ENCODE measurements at regions not wholly inside any gene's neighbourhood (a gene's known extent, or its start where the extent isn't known, plus 50 kb on each side); places are given as distances from the start of the nearest gene placed in this dataset.

DNA sequence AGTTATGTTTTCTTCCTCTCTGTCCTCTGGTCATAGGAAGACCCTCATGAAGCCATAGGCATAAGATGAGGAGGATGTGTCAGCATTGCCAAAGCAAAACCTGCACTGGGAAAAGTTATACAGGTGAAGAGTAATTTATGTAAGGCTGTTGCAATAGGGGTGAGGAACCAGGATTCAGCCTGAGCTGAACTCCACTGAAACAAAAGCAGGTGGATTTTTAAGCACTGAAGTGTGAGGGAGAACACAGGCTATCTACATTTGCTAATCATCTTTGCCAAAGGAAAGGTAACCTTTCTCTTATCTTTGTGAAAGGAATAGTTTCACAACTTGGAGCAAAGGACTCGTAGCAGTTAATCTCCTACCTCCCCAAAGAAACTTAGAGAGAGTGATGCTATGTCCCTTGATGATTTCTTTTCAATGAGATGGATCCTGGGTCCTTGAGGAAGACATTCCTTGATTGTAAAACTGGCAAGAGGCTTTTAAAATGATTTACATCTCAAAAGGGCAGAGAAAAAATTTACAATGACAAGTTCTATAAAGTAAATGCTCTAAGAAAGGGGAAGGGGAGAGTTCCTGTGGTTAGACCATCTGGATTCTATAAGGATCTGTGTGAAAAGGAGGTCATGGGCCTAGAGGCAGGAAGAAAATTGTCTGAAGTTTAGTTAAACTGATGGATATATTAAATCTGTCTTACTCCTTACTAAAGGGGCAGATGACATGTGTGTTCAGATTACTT is 385.4 kb upstream of the CDH7 start:
- no peak for DNase-seq (ENCODE audit: low read depth in 1 of 2, low spot score in 1 of 2)
- Histone ChIP-seq H3K4me3 (replicated peaks; ENCODE audit: insufficient read depth, low read length) (no peak overlapping the region), H3K27me3 (ENCODE audit: insufficient read depth, poor library complexity, severe bottlenecking) (no peaks in the 10 kb centered on the region), H3K27ac (replicated peaks) (no peak overlapping the region)
- TF ChIP-seq GABPA (IDR thresholded peaks at IDR 0.05; ENCODE audit: low read depth) (no peak), SPI1 (IDR thresholded peaks at IDR 0.05; ENCODE audit: borderline replicate concordance, low read depth) (no peak), POLR2AphosphoS5 (IDR thresholded peaks at IDR 0.05; ENCODE audit: low read depth) (no peak)
- TF ChIP-seq, protein P1, sequence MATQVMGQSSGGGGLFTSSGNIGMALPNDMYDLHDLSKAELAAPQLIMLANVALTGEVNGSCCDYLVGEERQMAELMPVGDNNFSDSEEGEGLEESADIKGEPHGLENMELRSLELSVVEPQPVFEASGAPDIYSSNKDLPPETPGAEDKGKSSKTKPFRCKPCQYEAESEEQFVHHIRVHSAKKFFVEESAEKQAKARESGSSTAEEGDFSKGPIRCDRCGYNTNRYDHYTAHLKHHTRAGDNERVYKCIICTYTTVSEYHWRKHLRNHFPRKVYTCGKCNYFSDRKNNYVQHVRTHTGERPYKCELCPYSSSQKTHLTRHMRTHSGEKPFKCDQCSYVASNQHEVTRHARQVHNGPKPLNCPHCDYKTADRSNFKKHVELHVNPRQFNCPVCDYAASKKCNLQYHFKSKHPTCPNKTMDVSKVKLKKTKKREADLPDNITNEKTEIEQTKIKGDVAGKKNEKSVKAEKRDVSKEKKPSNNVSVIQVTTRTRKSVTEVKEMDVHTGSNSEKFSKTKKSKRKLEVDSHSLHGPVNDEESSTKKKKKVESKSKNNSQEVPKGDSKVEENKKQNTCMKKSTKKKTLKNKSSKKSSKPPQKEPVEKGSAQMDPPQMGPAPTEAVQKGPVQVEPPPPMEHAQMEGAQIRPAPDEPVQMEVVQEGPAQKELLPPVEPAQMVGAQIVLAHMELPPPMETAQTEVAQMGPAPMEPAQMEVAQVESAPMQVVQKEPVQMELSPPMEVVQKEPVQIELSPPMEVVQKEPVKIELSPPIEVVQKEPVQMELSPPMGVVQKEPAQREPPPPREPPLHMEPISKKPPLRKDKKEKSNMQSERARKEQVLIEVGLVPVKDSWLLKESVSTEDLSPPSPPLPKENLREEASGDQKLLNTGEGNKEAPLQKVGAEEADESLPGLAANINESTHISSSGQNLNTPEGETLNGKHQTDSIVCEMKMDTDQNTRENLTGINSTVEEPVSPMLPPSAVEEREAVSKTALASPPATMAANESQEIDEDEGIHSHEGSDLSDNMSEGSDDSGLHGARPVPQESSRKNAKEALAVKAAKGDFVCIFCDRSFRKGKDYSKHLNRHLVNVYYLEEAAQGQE (IDR thresholded peaks at IDR 0.05; ENCODE audit: insufficient replicate concordance, low read depth): no peak
- TF ChIP-seq, protein P2, sequence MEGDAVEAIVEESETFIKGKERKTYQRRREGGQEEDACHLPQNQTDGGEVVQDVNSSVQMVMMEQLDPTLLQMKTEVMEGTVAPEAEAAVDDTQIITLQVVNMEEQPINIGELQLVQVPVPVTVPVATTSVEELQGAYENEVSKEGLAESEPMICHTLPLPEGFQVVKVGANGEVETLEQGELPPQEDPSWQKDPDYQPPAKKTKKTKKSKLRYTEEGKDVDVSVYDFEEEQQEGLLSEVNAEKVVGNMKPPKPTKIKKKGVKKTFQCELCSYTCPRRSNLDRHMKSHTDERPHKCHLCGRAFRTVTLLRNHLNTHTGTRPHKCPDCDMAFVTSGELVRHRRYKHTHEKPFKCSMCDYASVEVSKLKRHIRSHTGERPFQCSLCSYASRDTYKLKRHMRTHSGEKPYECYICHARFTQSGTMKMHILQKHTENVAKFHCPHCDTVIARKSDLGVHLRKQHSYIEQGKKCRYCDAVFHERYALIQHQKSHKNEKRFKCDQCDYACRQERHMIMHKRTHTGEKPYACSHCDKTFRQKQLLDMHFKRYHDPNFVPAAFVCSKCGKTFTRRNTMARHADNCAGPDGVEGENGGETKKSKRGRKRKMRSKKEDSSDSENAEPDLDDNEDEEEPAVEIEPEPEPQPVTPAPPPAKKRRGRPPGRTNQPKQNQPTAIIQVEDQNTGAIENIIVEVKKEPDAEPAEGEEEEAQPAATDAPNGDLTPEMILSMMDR (IDR thresholded peaks at IDR 0.05; ENCODE audit: insufficient read depth, low read length): no peak

DNA sequence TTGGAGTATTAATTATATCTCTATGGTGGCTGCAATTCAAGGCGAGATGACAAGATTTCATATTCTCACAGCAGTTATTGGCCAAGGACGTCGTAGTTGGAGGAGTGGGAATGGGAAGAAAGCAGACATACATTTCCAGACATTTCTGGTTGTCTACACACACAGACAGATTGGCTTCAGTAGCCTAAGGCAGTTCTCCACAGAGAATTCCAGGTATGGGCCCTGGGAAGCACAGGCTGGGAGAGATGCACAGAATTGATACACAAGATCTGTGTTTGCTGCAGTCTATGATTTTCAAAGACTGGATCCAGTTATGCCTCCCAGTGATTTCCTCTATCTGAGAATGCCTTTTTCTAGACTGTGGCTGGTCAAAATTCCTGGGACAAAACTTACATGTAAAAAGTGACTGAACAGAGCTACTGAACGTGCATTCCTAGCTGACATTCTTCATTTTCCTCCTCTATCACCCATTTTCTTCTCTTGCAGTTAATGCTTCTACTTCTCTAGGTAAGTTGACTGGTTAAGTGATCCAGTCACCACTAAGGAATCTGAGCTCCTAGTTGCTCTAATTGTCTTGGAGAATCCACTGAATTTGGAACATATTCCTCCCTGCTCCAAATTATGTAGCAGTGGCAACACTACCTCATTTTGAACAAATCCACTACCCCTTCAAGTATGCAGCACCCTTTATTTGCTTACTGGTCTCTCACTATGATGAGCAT is 386.7 kb upstream of the CDH7 start:
- no peak for TF ChIP-seq GABPA (IDR thresholded peaks at IDR 0.05; ENCODE audit: low read depth)
- no peak for TF ChIP-seq POLR2AphosphoS5 (IDR thresholded peaks at IDR 0.05; ENCODE audit: low read depth)
- TF ChIP-seq, protein P2 (IDR thresholded peaks at IDR 0.05; ENCODE audit: insufficient read depth, low read length): no peak
- TF ChIP-seq, protein P1 (IDR thresholded peaks at IDR 0.05; ENCODE audit: insufficient replicate concordance, low read depth): no peak
- no peak for TF ChIP-seq SPI1 (IDR thresholded peaks at IDR 0.05; ENCODE audit: borderline replicate concordance, low read depth)
- no peak for DNase-seq (ENCODE audit: low read depth in 1 of 2, low spot score in 1 of 2)
- Histone ChIP-seq H3K27ac (replicated peaks) (no peak overlapping the region), H3K27me3 (ENCODE audit: insufficient read depth, poor library complexity, severe bottlenecking) (no peaks in the 10 kb centered on the region), H3K4me3 (replicated peaks; ENCODE audit: insufficient read depth, low read length) (no peak overlapping the region)

DNA sequence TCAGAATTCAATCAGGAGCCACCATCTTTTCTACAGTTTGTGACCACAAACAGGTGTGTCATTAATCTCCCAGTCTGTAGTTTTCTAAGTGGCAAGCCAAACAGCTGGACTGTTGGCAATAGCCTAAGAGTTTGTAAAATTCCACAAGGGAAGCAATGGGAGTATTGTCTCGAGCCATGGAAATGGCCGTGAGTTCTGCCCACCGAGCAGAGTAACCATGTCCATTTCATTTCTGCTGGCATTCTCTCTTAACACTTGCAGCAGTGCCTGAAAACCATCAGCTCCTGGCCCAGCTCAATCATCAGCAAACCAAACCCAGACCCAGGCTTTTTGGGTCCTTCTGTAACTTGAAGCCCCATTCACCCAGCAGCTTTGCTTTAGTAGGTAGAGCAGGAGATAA is 387.8 kb upstream of the CDH7 start:
- TF ChIP-seq, protein P1 (IDR thresholded peaks at IDR 0.05; ENCODE audit: insufficient replicate concordance, low read depth): no peak
- no peak for TF ChIP-seq SPI1 (IDR thresholded peaks at IDR 0.05; ENCODE audit: borderline replicate concordance, low read depth)
- TF ChIP-seq GABPA (IDR thresholded peaks at IDR 0.05; ENCODE audit: low read depth): no peak
- TF ChIP-seq POLR2AphosphoS5 (IDR thresholded peaks at IDR 0.05; ENCODE audit: low read depth): no peak
- TF ChIP-seq, protein P2 (IDR thresholded peaks at IDR 0.05; ENCODE audit: insufficient read depth, low read length): no peak
- DNase-seq (ENCODE audit: low read depth in 1 of 2, low spot score in 1 of 2): no peak
- Histone ChIP-seq H3K4me3 (replicated peaks; ENCODE audit: insufficient read depth, low read length) (no peak overlapping the region), H3K27me3 (ENCODE audit: insufficient read depth, poor library complexity, severe bottlenecking) (no peaks in the 10 kb centered on the region), H3K27ac (replicated peaks) (no peak overlapping the region)
